Epithelial cell of proximal tubule (primary cell): ENCODE measurements at regions not wholly inside any gene's neighbourhood (a gene's known extent, or its start where the extent isn't known, plus 50 kb on each side); places are given as distances from the start of the nearest gene placed in this dataset.

ENCODE experiments used
- DNase-seq: peaks from one replicate; pipeline ENCODE4 v3.0.0-alpha.2; 2011; ENCODE audit warnings: low read depth
- H3K4me3 ChIP-seq: 2 replicates; pipeline ENCODE4 v1.5.1; 2011; ENCODE audit warnings: low read depth, mild to moderate bottlenecking, low read length
- CTCF ChIP-seq: conservative IDR thresholded peaks from 2 replicates; pipeline ENCODE4 v1.5.1; 2012; ENCODE audit warnings: low read depth, mild to moderate bottlenecking, low read length

GRCh38 chr2:9762941-9763340 is 80.3 kb upstream of the TAF1B start:
- no peak for TF ChIP-seq CTCF
- no peak overlapping the region for H3K4me3 ChIP-seq
- DNase-seq = no peak

DNA sequence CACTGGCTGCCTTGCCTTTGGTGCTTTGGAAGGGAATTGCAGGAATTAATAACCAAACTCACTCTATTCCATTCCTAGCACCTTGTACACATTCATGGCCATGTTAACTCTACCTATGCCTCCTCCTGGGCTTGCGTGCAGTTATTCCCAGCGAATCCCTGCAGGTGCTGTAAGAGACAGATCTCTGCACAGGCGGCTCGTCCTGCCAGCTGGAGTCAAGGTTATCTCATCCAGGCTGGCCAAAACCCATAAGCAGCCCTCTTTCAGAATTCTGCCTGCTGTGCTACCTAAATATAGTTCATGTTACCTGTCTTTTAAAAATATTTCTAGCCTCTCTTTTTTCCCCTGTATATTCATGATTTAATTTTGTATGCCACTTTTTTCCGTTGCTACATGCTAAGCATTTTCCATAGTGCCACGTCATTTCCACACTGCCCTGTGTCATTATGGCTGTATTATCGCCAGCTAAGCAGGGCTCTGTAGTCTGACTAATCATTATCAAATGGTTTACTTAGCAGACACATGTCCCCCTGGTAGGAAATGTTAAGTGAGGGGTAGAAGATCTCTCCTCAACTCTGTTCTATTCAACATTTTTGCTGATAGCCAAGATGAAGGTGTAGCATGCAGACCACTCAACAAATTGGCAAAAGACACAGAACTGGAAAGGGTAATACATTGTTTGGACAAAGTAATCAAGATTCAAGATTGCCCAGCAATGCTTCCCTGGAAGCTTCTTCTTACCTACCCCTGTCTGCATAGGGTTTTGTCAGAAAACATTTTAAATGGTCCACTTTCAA is 79.7 kb upstream of the TAF1B start:
- DNase-seq = no peak
- no peak overlapping the region for H3K4me3 ChIP-seq
- no peak for TF ChIP-seq CTCF

DNA sequence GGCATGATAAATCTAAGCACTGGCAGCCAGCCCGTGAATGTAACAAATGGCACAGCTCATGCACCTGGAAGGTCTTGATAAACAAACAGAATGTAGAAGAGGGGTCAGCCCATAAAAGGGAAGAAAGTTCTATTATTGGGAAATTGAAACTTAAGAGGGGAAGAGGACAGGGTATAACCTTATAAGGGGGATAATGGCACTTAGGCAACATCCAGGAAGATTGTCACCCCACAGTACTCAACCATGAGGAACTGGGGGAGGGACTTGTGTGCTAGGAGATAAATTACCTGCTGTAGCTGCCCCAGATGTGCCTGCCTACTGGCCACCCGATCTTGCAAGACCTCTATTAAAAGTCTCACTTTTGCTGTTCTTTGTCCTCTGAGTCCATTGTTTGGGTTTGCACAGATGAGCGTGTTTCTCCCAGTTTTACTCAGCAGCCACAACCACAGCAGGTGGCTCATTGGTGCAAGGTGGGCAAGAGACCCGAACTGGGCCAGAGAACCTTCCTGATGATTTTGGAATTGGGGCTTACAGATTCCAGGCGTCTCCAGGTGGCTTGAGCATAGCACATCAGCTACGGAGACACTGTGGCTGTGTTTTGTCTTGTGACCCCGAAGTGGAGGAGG is 79.0 kb upstream of the TAF1B start:
- no peak overlapping the region for H3K4me3 ChIP-seq
- DNase-seq = no peak
- no peak for TF ChIP-seq CTCF

DNA sequence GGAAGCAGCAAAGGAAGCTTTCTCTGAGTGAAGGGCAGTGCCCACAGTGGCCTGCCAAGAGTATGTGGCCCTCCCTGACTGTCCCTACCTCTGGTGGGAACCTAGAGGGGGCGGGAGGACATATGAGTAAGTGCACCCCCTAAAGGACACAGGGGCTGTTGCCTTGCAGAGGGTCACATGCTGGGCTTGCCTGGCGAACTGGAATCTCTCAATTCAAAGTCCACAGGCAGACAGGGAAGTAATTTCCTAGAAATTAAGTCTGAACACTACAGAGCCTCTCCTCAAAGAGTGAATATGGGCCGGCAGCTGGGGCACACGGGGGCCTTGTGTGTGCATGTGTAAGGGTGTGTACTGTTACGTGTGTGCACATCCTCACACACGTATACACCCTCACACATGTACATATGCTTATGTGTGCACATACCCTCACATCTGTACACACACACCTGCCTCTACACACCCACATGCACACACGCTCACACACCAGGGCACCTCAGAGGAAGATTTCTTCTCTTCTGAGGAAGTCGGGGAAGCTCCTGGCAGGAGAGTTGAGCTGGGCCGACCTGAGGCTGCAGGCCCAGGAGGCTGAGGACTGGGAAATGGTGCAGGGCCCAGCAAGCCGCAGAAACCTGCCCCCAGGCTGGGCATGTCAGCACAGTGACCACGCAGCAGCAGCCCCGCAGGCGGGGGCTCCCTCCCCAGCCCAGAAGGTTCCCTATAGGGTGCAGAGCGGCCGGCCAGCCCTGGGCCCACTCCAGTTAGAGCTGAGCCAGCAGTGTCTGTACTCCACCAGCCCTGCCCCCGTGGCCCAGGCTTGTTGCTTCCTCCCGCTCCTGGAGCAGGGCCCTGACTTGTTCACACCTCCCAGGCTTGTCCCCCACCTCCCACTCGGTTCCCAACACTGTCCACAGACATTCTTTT is 77.4 kb upstream of the TAF1B start:
- DNase-seq = no peak
- TF ChIP-seq CTCF = no peak

GRCh38 chr2:9767656-9768281 is 75.5 kb upstream of the TAF1B start:
- DNase-seq = no peak
- no peak for TF ChIP-seq CTCF
- no peak overlapping the region for H3K4me3 ChIP-seq

More for the DNA sequence above, 77.4 kb upstream of the TAF1B start:
- no peak overlapping the region for H3K4me3 ChIP-seq

GRCh38 chr2:9768388-9768787 is 74.9 kb upstream of the TAF1B start:
- TF ChIP-seq CTCF = peak; percentile 34
- no peak overlapping the region for H3K4me3 ChIP-seq
- no peak for DNase-seq
